HG03095 (cell line): ENCODE measurements at regions not wholly inside any gene's neighbourhood (a gene's known extent, or its start where the extent isn't known, plus 50 kb on each side); places are given as distances from the start of the nearest gene placed in this dataset.
"Not testable (repeated sequence)": the region's sequence is repeated elsewhere in the genome, so short reads cannot be mapped to it uniquely, and the experiment has no call there.

Experiments used
- ATAC-seq: cut with Tn5 transposase; IDR thresholded peaks from one replicate; pipeline ENCODE4 v1.9.1; 2021; ENCODE audit warnings: moderate library complexity; ENCODE audit not compliant: unreplicated experiment

DNA sequence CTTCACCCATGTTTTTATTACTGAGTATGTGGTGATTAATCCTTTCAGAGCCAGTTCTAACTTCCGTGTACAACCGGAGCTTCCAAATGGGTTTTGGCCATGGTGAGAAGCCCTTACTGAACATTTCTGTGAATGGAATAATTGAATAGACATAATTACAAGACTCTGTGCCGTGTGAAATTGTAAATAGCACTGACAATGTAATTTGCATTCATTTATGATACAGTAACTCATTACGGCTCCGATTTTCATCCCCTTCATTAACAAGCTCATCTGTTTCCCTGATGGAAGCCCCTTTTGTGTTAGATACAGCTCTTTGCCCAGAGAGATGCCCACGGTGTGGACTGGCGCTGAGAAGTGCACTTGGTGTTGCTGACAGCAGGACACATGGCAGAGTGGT is 891.0 kb downstream of the AACS start:
- ATAC-seq, result no peak

DNA sequence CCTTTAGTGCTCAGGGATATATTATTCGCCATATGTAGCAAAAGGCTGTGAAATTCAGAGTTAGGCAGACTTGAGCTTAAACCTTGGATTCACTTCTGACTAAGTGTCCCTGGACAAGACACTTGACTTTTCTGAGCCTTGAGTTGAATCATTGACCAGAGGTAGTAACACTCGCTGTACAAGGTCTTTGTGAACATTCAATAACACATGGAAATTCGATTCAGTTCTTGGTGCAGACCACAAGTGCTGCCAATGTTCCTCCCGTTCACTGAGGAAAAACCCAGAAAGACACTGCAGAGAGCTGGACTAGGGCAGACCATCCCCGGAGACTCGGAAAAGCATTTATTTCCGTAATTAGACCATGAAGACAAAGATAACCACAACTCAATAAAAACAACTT is 901.4 kb downstream of the AACS start:
- ATAC-seq, result no peak

DNA sequence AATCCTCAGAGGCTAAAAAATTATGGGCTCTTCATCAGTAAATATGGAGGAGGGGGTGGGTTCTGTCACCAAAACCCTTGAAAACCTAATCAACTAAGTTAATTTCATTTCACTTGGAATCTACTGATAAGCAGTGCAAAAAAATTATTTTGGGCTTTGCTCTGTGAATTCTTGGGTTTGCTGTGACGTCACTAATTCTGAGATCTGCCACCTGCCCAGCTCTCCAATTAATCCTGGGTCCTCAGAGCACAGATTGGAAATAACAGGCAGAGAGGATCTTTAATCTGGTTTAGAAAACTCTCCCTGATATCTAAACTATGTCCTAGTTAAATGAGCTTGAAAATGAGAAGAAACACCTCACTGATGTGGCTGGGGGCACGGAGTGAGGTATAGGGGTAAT is 903.2 kb downstream of the AACS start:
- ATAC-seq, result no peak

DNA sequence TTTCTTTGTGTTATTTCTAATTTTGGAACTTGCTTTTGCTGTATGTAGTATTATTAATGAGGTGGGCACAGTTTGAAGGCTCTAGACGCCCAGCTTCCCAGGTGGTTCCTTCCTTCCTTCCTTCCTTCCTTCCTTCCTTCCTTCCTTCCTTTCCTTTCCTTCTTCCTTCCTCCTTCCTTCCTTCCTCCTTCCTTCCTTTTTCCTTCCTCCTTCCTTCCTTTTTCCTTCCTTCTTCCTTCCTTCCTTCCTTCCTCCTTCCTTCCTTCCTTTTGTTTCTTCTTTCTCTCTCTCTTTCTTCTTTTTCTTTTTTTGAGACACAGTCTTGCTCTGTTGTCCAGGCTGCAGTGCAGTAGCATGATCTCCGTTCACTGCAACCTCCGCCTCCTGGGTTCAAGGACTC is 906.7 kb downstream of the AACS start:
- no peak for ATAC-seq

- ATAC-seq, result no peak
Measured at GRCh38 chr12:125978286-125978685, 913.1 kb downstream of the AACS start.

DNA sequence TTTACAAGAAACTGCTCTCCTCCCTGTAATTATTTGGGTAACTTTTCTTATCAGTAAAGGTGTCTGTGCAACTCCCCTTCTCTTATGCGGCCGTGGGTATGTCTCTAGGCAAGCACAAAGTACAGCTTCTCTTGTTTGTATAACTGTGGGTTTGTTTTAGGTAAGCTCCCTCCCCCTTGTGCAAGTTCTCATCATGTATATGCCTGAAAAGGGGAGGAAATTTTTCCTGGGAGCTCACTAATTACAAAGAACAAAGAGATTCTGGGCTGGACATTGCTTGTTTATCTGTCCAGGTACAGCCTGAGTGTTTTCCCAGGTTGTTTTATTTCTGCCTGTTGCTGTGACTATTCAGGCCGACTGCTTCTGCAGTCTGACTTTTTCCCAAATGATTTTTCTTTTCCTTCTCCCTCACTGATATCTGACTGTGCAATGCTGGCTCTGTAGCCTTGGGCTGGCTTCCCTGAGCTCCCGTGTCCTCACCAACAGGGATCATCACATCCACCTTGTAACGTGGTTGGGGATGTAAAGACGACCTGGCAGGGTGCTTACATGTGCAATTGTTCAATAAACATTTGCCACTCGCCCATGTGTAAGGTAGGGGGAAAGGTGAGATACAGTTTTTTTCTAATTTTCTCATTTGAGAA is 916.5 kb downstream of the AACS start:
- no peak for ATAC-seq

- ATAC-seq, result no peak
Measured at GRCh38 chr12:125983094-125983783, 918.0 kb downstream of the AACS start.

GRCh38 chr12:125983784-125984500 is 918.7 kb downstream of the AACS start:
- no peak for ATAC-seq

DNA sequence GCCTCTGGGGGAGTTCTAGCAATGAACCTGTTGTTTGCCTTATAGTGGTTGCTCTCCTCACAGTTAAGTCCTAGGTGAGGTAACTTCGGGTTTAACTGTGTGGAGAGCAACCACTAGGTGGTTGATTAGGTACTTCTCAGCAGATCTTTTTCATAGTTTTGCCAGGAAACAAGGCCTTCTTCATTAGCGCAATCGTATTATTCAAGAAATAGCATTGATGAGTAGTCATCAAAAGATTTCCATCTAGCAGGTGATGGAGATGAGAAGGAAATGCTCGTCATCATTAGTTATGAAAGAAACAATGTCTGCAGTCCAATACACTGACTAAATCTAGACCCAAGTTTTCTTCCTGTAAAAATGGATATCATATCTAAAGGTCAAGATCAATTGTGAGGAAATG is 923.3 kb downstream of the AACS start:
- no peak for ATAC-seq

- no peak for ATAC-seq
Measured at GRCh38 chr12:125989696-125990095, 924.5 kb downstream of the AACS start.

DNA sequence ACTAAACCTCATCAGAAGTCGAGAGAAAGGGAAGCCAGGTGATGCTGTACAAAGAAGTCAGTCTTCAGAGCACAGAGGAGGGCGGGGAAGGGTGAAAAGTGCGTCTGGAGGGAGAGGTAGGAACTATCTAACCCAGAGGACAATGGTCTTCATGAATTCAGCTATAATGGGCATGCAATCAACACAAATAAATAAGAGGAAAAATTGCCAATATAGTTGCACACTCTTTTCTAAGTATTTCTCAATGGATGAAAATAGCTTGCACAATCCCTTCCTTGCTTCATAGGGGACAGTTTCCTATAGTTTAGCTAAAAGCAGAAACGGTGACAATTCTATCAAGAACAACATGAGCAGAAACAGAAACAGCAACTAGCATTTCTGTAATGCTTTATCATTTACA is 931.2 kb downstream of the AACS start:
- no peak for ATAC-seq

DNA sequence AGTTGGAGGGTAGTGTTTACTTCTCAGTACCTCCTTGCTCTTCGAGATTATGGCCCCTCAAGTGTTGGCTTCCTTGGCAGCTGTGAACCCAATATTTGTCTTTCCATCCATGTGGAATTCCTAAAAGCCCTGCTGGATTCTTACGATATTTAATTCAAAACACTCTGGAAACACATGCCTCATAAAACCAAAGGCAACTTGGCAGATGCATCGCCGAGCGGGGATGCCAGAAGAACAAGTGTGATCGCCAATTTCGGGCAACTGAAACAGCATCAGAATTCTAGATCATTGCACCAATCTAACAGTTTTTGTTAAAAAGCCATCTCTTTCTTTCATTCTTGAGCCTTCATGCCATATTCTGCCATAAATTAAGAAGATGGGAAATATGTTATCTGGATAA is 934.4 kb downstream of the AACS start:
- ATAC-seq, result no peak

DNA sequence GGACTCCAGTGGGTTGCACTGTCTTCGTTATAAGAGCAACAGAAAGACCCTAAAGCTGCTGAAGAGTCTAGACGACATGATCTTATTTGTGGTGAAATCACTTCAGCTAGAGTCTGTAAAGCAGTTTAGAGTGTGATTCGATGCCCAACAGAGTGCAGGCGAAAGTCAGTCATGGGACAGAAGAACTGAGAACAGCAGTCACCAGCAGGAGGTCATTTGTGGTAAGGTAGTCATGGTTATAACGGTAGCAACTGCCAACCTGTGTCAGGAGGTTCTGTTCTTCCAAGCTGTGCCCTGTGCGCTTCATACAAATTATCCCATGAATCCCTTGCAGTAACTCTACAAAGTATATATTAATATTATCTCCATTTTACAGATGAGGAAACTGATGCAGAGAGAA is 954.1 kb downstream of the AACS start:
- ATAC-seq, result no peak

GRCh38 chr12:126021675-126022074 is 956.4 kb downstream of the AACS start:
- no peak for ATAC-seq

- no peak for ATAC-seq
Measured at GRCh38 chr12:126027825-126028224, 962.6 kb downstream of the AACS start.

GRCh38 chr12:126030573-126030972 is 965.3 kb downstream of the AACS start:
- no peak for ATAC-seq

DNA sequence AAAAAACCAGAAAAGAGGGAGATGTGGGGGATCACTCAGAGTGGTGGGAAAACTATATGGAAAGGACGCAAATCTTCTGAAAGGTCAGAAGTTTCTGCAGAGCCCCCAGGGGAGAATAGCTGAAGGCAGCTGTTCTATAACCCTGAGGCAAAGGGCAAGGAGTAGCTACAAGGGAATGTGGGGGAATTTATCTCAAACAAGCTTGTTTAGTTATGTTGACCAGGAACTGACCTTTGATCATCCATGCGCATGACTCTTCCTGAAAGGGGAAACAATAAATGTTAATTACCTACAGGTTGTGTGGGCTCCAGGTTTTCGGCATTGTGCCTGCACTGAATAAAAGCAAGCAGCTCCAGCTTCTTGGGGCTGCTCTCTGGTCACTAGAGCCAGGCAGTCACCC is 968.5 kb downstream of the AACS start:
- ATAC-seq, result no peak

DNA sequence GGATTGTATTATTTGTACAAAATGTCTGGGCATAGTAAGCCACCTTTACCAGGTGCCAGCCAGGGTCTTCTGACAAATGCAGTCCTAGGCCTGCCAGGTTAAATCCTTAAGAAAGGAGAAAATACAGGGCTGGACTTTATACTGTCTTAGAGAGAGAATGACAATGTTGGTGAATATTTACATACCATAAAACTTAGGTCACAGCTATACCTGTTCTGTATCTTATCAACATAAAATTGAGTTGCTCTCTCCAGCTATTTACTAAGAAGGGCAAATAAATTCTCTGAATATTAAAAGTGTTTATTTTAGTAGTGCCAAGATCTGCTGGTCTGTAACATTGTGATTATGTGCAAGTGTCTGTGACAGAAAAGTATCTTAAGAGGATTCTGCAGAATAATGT is 971.1 kb downstream of the AACS start:
- no peak for ATAC-seq

- ATAC-seq, result no peak
Measured at GRCh38 chr12:126038434-126038833, 973.2 kb downstream of the AACS start.

GRCh38 chr12:126040307-126040706 is 975.1 kb downstream of the AACS start:
- ATAC-seq, result no peak

DNA sequence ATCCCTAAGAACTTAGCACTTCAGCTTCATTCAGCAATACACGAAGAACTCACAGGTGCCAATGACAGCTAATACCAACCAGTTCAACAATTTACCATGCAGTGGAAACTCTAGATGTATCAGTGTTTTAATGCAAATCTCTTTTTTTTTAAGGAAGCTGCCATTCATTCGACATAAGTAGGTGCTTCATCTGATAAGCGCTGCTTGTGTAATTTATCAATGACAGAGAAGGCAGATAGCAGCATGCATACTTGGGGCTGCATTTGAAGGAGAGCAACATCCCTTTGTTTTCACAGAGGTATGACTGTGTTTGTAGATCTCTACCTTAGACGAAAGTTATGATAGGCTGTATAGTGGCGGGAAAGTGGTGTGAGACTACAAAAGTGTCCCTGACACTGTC is 977.1 kb downstream of the AACS start:
- ATAC-seq, result no peak

GRCh38 chr12:126049501-126049900 is 984.3 kb downstream of the AACS start:
- not testable (repeated sequence) for ATAC-seq
